Heart left ventricle (tissue), 16 donors: ENCODE measurements at regions not wholly inside any gene's neighbourhood (a gene's known extent, or its start where the extent isn't known, plus 50 kb on each side); places are given as distances from the start of the nearest gene placed in this dataset.
A peak's percentile ranks its signal among the peaks of the same experiment; 100 is the strongest.

Source experiments
- ATAC-seq, 4 donors: fragments of 200-7000 bp; cut with Tn5 transposase; one replicate each; pipeline ENCODE4 v1.9.1; 2020 to 2022; ENCODE audit warnings: moderate library complexity in 4 of 4, mild to moderate bottlenecking in 3 of 4, moderate number of reproducible peaks in 1 of 4
- DNase-seq, 5 donors: peaks; one replicate each; pipeline ENCODE4 v3.0.0-alpha.2; 2020
- H3K27ac ChIP-seq, 12 donors: fragments of 200-600 bp; sonication (generic) in 4 of 12; one replicate each; pipeline versions ENCODE4 v1.5.0 to v1.8.0; 2016 to 2022; ENCODE audit warnings: mild to moderate bottlenecking in 2 of 12
- H3K27me3 ChIP-seq, 9 donors: fragments of 200-600 bp; sonication (generic) in 2 of 9; one replicate each; pipeline versions ENCODE4 v1.5.1 to v1.8.0; 2016 to 2022; ENCODE audit warnings: mild to moderate bottlenecking in 3 of 9
- H3K36me3 ChIP-seq, 9 donors: fragments of 200-600 bp; sonication (generic) in 2 of 9; one replicate each; pipeline versions ENCODE4 v1.5.0 to v1.8.0; 2018 to 2022; ENCODE audit warnings: mild to moderate bottlenecking in 2 of 9
- H3K4me1 ChIP-seq, 12 donors: fragments of 200-600 bp; sonication (generic) in 4 of 12; one replicate each; pipeline versions ENCODE4 v1.5.0 to v1.8.0; 2016 to 2022; ENCODE audit warnings: mild to moderate bottlenecking in 3 of 12
- H3K4me3 ChIP-seq, 12 donors: fragments of 200-600 bp; sonication (generic) in 4 of 12; one replicate each; pipeline versions ENCODE4 v1.5.0 to v1.8.0; 2017 to 2022; ENCODE audit warnings: mild to moderate bottlenecking in 9 of 12, moderate library complexity in 4 of 12
- H3K9me3 ChIP-seq, 12 donors: fragments of 200-600 bp; sonication (generic) in 4 of 12; one replicate each; pipeline versions ENCODE4 v1.5.0 to v1.8.0; 2016 to 2022; ENCODE audit warnings: mild to moderate bottlenecking in 1 of 12
- CTCF ChIP-seq, 12 donors: fragments of 200-600 bp; sonication (generic) in 4 of 12; IDR thresholded peaks; one replicate each; pipeline versions ENCODE4 v1.5.0 to v1.8.0; 2018 to 2022; ENCODE audit warnings: antibody characterized with exemption in 12 of 12, mild to moderate bottlenecking in 5 of 12
- POLR2A ChIP-seq, 2 donors: fragments of 450-650 bp; IDR thresholded peaks; one replicate each; pipeline ENCODE4 v1.6.1; 2017; ENCODE audit warnings: antibody characterized with exemption in 2 of 2, mild to moderate bottlenecking in 2 of 2, moderate library complexity in 2 of 2
- WGBS, 4 donors: extraction: QIAGEN DNeasy Blood & Tissue Kit in 2 of 4; methylation state at CpG; one replicate each; pipeline versions ENCODE4 v1.1.5 to v1.1.7; 2013 to 2018; 5-methylcytosine and 5-hydroxymethylcytosine counted together
- intact Hi-C, 10 donors: fragments of 100-400 bp; cut with DNase I; formaldehyde crosslinking; loops; one replicate each; pipeline versions ENCODE4 v1.11.1 to v1.14.2; 2022
- donor health status: ischemic (EF 13 %, LVEDD 7.1; RV severe dilation, severe dysfunction).
- donor health status: healthy with polysubstance abuse.
- donor health status: DM: no; HTN: yes; CAD: no.
- donor health status: DM: no; HTN: no; CAD: no.
- donor health status: ischemic (EF 25% LVEDD 6.9; RV normal size, moderate dysfunction).
- donor health status: ischemic (EF 25% LVEDD 5.7; RV mildly dilated, moderate dysfunction).
- donor health status: healthy.
- donor health status: DM: yes; HTN: yes; CAD: no.
- donor health status: ischemic (EF 35%, LVEDD 5.7; RV mildly dilated, moderate dysfunction).
- donor health status: nonischemic (EF 11% LVEDD 7.7; RV severe dilation, severe dysfunction).
- donor health status: DM: yes; HTN: yes; CAD: no.
- donor health status: PGD.
- donor health status: ischemic (EF 29% LVEDD 5.4; RV normal size, mild dysfunction).
- donor health status: nonischemic (EF 23%, LVEDD 6.1; RV moderate dilation, normal function).

DNA sequence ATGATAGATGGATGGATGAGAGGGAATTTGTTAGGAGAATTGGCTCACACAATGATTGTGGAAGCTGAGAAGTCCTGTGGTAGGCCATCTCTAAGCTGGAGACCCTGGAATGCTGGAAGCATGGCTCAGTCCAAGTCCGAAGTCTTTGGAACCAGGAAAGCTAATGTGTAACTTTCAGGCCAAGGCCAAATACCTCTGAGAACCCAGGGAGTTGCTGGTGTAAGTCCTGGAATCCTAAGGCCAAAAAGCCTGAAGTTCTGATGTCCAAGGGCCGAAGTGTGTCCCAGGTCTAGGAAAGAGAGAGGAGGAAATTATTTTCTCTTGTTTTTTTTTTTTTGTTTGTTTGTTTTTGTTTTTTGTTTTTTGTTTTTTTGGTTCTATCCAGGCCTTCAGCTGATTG is 492.2 kb upstream of the GCFC2 start:
- ATAC-seq = no peak
- H3K4me1 ChIP-seq = no peaks in the 10 kb centered on the region
- 75 to 88% (median 80%) methylated on average over 2 of the region's 2 CpGs for WGBS, 4 donors

GRCh38 chr2:76197842-76198448 is 487.2 kb upstream of the GCFC2 start:
- Histone ChIP-seq H3K36me3 (no peaks in the 10 kb centered on the region), H3K27me3 (peaks cover 0 to 3% (median 0%) of the 10 kb centered on the region in 9 donors), H3K9me3 (no peaks in the 10 kb centered on the region), H3K4me1 (no peaks in the 10 kb centered on the region), H3K27ac (no peak overlapping the region), H3K4me3 (no peak overlapping the region)
- ATAC-seq = no peak
- TF ChIP-seq POLR2A (IDR thresholded peaks at IDR 0.05) (no peak), CTCF (IDR thresholded peaks at IDR 0.05) (peak; percentile 59 to 88 (median 77))
- peak in 4 of 5 donors; percentile 14 to 36 (median 29) for DNase-seq
- WGBS, 4 donors = 16 to 20% (median 18%) methylated on average over 7 of the region's 7 CpGs
- intact Hi-C loops = loop anchor here in 9 of 10 donors (2.0 to 10.0 kb wide), 5 partner anchors 267 to 413 kb away; no protein-coding TSS in a partner anchor

More for the DNA sequence above, 492.2 kb upstream of the GCFC2 start:
- Histone ChIP-seq H3K27me3 (no peaks in the 10 kb centered on the region), H3K4me3 (no peak overlapping the region), H3K9me3 (no peaks in the 10 kb centered on the region), H3K36me3 (no peaks in the 10 kb centered on the region), H3K27ac (no peak overlapping the region)
- intact Hi-C loops = no loop called here
- TF ChIP-seq POLR2A (IDR thresholded peaks at IDR 0.05) (no peak), CTCF (IDR thresholded peaks at IDR 0.05) (no peak)
- DNase-seq = no peak

DNA sequence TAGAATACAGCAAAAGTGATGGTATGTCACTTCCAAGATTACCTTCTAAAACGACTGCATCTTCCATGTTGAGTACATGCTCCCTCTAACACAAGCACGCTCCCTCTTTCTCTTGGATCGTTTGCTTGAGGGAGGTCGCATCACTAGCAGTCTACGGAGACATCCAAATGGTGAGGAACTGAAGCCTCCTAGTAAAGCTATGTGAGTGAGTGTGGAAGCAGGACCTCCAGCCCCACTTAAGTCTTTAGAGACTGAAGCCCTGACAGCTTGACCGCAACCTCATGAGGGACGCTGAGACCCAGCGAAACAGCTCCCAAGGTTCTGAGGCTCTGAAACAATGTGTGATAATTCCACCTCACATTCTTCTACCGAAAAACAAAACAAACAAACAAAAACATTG is 486.7 kb upstream of the GCFC2 start:
- 72 to 78% (median 76%) methylated on average over 9 of the region's 9 CpGs for WGBS, 4 donors
- ATAC-seq = no peak

More for the DNA sequence above, 486.7 kb upstream of the GCFC2 start:
- DNase-seq = no peak
- Histone ChIP-seq H3K4me1 (no peaks in the 10 kb centered on the region), H3K4me3 (no peak overlapping the region), H3K9me3 (no peaks in the 10 kb centered on the region), H3K27ac (no peak overlapping the region), H3K27me3 (peaks cover 0 to 3% (median 0%) of the 10 kb centered on the region in 9 donors), H3K36me3 (no peaks in the 10 kb centered on the region)
- intact Hi-C loops = loop anchor here in 8 of 10 donors (2.0 to 10.0 kb wide), 5 partner anchors 267 to 413 kb away; no protein-coding TSS in a partner anchor
- no peak for TF ChIP-seq CTCF (IDR thresholded peaks at IDR 0.05)
- no peak for TF ChIP-seq POLR2A (IDR thresholded peaks at IDR 0.05)
